Chondrocyte (in vitro differentiated cells): ENCODE measurements at regions not wholly inside any gene's neighbourhood (a gene's known extent, or its start where the extent isn't known, plus 50 kb on each side); places are given as distances from the start of the nearest gene placed in this dataset.
A peak's percentile ranks its signal among the peaks of the same experiment; 100 is the strongest.

Source experiments
- DNase-seq: peaks from one replicate; pipeline ENCODE4 v3.0.0; 2021; ENCODE audit warnings: mixed read lengths, low spot score
- H3K27ac Mint-ChIP-seq: one replicate; pipeline ENCODE4 v1.8.0; 2021; ENCODE audit warnings: mild to moderate bottlenecking, moderate library complexity, mixed read lengths; ENCODE audit not compliant: unreplicated experiment
- H3K27me3 Mint-ChIP-seq: 2 replicates; pipeline ENCODE4 v1.8.0; 2021; ENCODE audit warnings: low read depth, mixed read lengths
- H3K36me3 Mint-ChIP-seq: 2 replicates; pipeline ENCODE4 v1.8.0; 2021; ENCODE audit warnings: low read depth, mixed read lengths
- H3K4me1 Mint-ChIP-seq: 2 replicates; pipeline ENCODE4 v1.8.0; 2021; ENCODE audit warnings: low read depth, mild to moderate bottlenecking, mixed read lengths
- H3K4me3 Mint-ChIP-seq: one replicate; pipeline ENCODE4 v1.8.0; 2021; ENCODE audit warnings: mild to moderate bottlenecking, moderate library complexity, mixed read lengths; ENCODE audit not compliant: unreplicated experiment
- H3K9me3 Mint-ChIP-seq: 2 replicates; pipeline ENCODE4 v1.8.0; 2021; ENCODE audit warnings: low read depth, mixed read lengths
- CTCF ChIP-seq: fragments of 200-600 bp; sonication (generic); IDR thresholded peaks from 2 replicates; pipeline ENCODE4 v1.5.0; 2021; ENCODE audit warnings: antibody characterized with exemption, mild to moderate bottlenecking, moderate library complexity

- Mint-ChIP-seq H3K9me3 (no peaks in the 10 kb centered on the region), H3K27me3 (peaks cover 67% of the 10 kb centered on the region), H3K36me3 (no peaks in the 10 kb centered on the region), H3K4me1 (peaks cover 16% of the 10 kb centered on the region), H3K4me3 (peak overlapping the region; percentile 69), H3K27ac (peak overlapping the region; percentile 85)
- peak; percentile 63 for DNase-seq
- no peak for TF ChIP-seq CTCF
Observed at GRCh38 chr17:77887464-77888241, 70.8 kb upstream of the TNRC6C start.

- H3K4me3 Mint-ChIP-seq = peak overlapping the region; percentile 69
- peaks cover 70% of the 10 kb centered on the region for H3K27me3 Mint-ChIP-seq
- H3K27ac Mint-ChIP-seq = peak overlapping the region; percentile 85
- H3K4me1 Mint-ChIP-seq = peaks cover 14% of the 10 kb centered on the region
- no peaks in the 10 kb centered on the region for H3K9me3 Mint-ChIP-seq
- peak; percentile 25 for DNase-seq
- no peaks in the 10 kb centered on the region for H3K36me3 Mint-ChIP-seq
- TF ChIP-seq CTCF = no peak
Observed at GRCh38 chr17:77888242-77889134, 70.0 kb upstream of the TNRC6C start.

GRCh38 chr17:77889135-77889505 lies 69.4 kb upstream of the TNRC6C start:
- peaks cover 14% of the 10 kb centered on the region for H3K4me1 Mint-ChIP-seq
- DNase-seq = peak; percentile 26
- no peak overlapping the region for H3K4me3 Mint-ChIP-seq
- no peaks in the 10 kb centered on the region for H3K36me3 Mint-ChIP-seq
- peaks cover 70% of the 10 kb centered on the region for H3K27me3 Mint-ChIP-seq
- H3K9me3 Mint-ChIP-seq = no peaks in the 10 kb centered on the region
- TF ChIP-seq CTCF = no peak
- no peak overlapping the region for H3K27ac Mint-ChIP-seq

GRCh38 chr17:77889866-77890760 lies 68.4 kb upstream of the TNRC6C start:
- H3K4me3 Mint-ChIP-seq = no peak overlapping the region

More at GRCh38 chr17:77889866-77890760, 68.4 kb upstream of the TNRC6C start:
- Mint-ChIP-seq H3K27me3 (peaks cover 65% of the 10 kb centered on the region), H3K36me3 (no peaks in the 10 kb centered on the region), H3K9me3 (no peaks in the 10 kb centered on the region), H3K27ac (no peak overlapping the region), H3K4me1 (peaks cover 14% of the 10 kb centered on the region)
- DNase-seq = peak; percentile 65
- no peak for TF ChIP-seq CTCF
